Kidney (tissue), 13 donors: ENCODE measurements at regions not wholly inside any gene's neighbourhood (a gene's known extent, or its start where the extent isn't known, plus 50 kb on each side); places are given as distances from the start of the nearest gene placed in this dataset.

ENCODE experiments used
- DNase-seq, 5 donors: peaks; one replicate each; pipeline ENCODE4 v3.0.0-alpha.2; 2013 to 2020
- FAIRE-seq: peaks from 2 replicates; lab custom pipeline; 2012; peaks lifted over from hg19 to GRCh38; lab: Jason Lieb, UNC
- H3K27ac ChIP-seq, 2 donors: one replicate each; pipeline ENCODE4 v1.7.0; 2013; ENCODE audit warnings: low read depth in 2 of 2, low read length in 2 of 2, inconsistent platforms in 1 of 2
- H3K27me3 ChIP-seq: one replicate; pipeline ENCODE4 v1.7.1; 2013; ENCODE audit warnings: low read length, inconsistent platforms; ENCODE audit not compliant: control insufficient read depth, insufficient read depth
- H3K36me3 ChIP-seq, 3 donors: one replicate each; pipeline versions ENCODE4 v1.7.0 to v1.7.1; 2013; ENCODE audit warnings: low read length in 3 of 3, control low read depth in 1 of 3, inconsistent platforms in 1 of 3; ENCODE audit not compliant: insufficient read depth in 3 of 3, control insufficient read depth in 2 of 3
- H3K4me1 ChIP-seq, 3 donors: one replicate each; pipeline versions ENCODE4 v1.7.0 to v1.7.1; 2013; ENCODE audit warnings: low read length in 3 of 3, inconsistent platforms in 1 of 3, low read depth in 1 of 3; ENCODE audit not compliant: control insufficient read depth in 2 of 3, insufficient read depth in 2 of 3
- H3K4me3 ChIP-seq, 3 donors: one replicate each; pipeline versions ENCODE4 v1.7.0 to v1.8.1; 2013; ENCODE audit warnings: low read length in 3 of 3, control low read depth in 1 of 3, inconsistent platforms in 1 of 3
- H3K9ac ChIP-seq, 3 donors: one replicate each; pipeline versions ENCODE4 v1.7.0 to v1.7.1; 2013; ENCODE audit warnings: low read length in 3 of 3, control low read depth in 1 of 3, inconsistent platforms in 1 of 3
- H3K9me3 ChIP-seq, 3 donors: one replicate each; pipeline versions ENCODE4 v1.7.0 to v1.7.1; 2013; ENCODE audit warnings: low read length in 3 of 3, control low read depth in 1 of 3, inconsistent platforms in 1 of 3; ENCODE audit not compliant: control insufficient read depth in 2 of 3, insufficient read depth in 1 of 3
- intact Hi-C: fragments of 100-400 bp; cut with DNase I; formaldehyde crosslinking; loops from one replicate; pipeline ENCODE4 v1.11.1; 2022
- TF ChIP-seq, protein P1 (sequence below): IDR thresholded peaks from 3 replicates; pipeline ENCODE4 v1.5.1; 2012; ENCODE audit warnings: mild to moderate bottlenecking, moderate library complexity, borderline replicate concordance; ENCODE audit not compliant: insufficient read depth; ENCODE audit errors: extremely low read depth
- donor health status: control.
- donor health status: control.
- donor health status: control.
- donor health status: control.
- donor health status: control.
- donor health status: DM: yes; HTN: yes; CAD: no.
- donor health status: Normal renal cell carcinoma (clear cell type).

DNA sequence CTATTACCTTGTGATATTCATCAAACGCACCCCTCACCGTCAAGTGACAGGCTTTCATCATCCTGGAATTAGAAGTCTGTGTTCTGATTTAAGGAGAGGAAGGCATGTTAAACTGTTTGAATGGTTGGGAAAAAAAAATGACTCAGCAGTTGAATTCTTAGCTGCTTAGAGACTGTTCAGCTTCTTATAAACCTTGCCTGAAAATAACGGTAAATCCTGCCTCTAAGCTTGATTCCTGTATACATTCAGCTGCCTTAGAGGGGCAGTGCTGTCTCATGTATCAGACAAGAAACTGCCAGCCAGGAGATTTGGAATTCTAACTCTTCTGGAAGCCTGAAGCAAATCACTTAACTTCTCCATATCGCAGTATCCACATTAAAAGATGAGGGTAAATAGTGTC lies 437.4 kb downstream of the JRKL start:
- Histone ChIP-seq H3K4me1 (no peaks in the 10 kb centered on the region), H3K9me3 (no peaks in the 10 kb centered on the region), H3K9ac (no peak overlapping the region), H3K36me3 (no peaks in the 10 kb centered on the region), H3K4me3 (no peak overlapping the region), H3K27ac (no peak overlapping the region), H3K27me3 (no peaks in the 10 kb centered on the region)
- TF ChIP-seq, protein P1, sequence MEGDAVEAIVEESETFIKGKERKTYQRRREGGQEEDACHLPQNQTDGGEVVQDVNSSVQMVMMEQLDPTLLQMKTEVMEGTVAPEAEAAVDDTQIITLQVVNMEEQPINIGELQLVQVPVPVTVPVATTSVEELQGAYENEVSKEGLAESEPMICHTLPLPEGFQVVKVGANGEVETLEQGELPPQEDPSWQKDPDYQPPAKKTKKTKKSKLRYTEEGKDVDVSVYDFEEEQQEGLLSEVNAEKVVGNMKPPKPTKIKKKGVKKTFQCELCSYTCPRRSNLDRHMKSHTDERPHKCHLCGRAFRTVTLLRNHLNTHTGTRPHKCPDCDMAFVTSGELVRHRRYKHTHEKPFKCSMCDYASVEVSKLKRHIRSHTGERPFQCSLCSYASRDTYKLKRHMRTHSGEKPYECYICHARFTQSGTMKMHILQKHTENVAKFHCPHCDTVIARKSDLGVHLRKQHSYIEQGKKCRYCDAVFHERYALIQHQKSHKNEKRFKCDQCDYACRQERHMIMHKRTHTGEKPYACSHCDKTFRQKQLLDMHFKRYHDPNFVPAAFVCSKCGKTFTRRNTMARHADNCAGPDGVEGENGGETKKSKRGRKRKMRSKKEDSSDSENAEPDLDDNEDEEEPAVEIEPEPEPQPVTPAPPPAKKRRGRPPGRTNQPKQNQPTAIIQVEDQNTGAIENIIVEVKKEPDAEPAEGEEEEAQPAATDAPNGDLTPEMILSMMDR, result no peak
- intact Hi-C loops, result no loop called here
- DNase-seq, result peak in 3 of 5 donors; percentile 19 to 65 (median 55)
- no peak for FAIRE-seq

DNA sequence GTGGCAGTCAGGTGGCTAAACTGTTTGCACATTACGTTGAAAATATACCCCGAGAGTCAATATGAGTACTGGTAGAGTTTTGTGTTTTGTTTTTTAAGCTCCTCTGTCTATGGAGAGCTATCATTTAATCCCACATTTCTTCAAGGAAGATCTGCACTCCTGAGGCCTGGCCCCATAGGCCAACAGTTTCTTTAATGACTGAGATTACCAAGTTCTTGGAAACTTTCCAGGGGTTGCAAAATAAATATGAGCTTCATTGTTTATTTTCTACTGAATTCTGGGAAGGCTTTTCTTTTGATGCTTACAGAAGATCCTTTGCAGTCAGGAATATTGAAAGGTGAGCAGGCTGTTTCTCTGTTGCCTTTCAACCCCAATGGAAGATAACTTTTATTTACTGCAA lies 452.0 kb downstream of the JRKL start:
- TF ChIP-seq, protein P1, result no peak
- DNase-seq, result no peak
- Histone ChIP-seq H3K4me3 (no peak overlapping the region), H3K9ac (no peak overlapping the region), H3K27ac (no peak overlapping the region), H3K36me3 (no peaks in the 10 kb centered on the region), H3K27me3 (no peaks in the 10 kb centered on the region), H3K9me3 (no peaks in the 10 kb centered on the region), H3K4me1 (no peaks in the 10 kb centered on the region)
- FAIRE-seq, result no peak
- intact Hi-C loops, result no loop called here

DNA sequence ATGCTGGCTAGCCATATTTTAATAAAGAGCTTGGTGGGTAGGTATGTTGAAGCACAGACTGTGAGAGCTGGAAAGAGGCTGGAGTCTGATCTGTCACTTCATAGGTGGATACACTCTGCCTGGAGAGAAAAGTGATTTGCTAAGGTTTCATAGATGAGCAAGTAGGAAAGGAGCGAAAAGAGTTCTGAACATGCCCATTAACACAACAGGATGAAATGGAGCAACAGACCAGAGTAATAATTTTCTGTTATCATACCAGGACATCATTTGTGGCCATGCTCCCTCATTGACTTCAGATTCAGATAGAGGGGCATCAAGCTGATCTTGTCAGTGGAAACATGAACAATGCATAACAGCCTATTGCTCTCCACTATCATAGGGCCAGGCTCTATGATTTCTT lies 452.9 kb downstream of the JRKL start:
- no peak overlapping the region for H3K27ac ChIP-seq

More for the DNA sequence above, 452.9 kb downstream of the JRKL start:
- Histone ChIP-seq H3K36me3 (no peaks in the 10 kb centered on the region), H3K9ac (no peak overlapping the region), H3K9me3 (no peaks in the 10 kb centered on the region), H3K4me1 (no peaks in the 10 kb centered on the region), H3K27me3 (no peaks in the 10 kb centered on the region), H3K4me3 (no peak overlapping the region)
- TF ChIP-seq, protein P1, result no peak
- DNase-seq (no peak), FAIRE-seq (no peak)
- intact Hi-C loops, result no loop called here
